C1 segment of cervical spinal cord (tissue), 14 donors: ENCODE measurements at regions not wholly inside any gene's neighbourhood (a gene's known extent, or its start where the extent isn't known, plus 50 kb on each side); places are given as distances from the start of the nearest gene placed in this dataset.
A peak's percentile ranks its signal among the peaks of the same experiment; 100 is the strongest.
"Not testable (repeated sequence)": the region's sequence is repeated elsewhere in the genome, so short reads cannot be mapped to it uniquely, and the experiment has no call there.

ENCODE experiments used
- DNase-seq, 14 donors: peaks; one replicate each; lab custom pipeline; 2025; lab: John Stamatoyannopoulos, UW

DNA sequence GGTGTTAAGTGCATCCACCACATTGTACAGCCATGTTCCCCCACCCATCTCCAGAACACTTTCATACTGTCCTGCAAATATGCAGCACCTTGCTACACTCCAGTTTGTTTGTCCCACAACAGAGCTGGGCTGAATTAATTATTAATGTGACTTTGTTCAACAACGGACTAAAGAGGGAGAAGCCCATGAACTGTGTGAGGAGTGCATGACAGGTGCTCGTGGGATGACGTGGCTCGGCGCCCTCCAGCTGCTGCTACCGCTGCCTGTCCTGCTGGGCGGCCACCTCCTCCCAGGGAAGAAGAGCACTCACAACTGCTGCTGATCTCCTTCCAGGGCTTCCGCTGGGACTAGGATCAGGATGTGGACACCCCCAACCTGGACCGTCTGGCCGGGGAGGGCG, 111.2 kb upstream of the DEFB108B start:
- DNase-seq, result not testable (repeated sequence)

GRCh38 chr11:71723991-71724390, 109.0 kb upstream of the DEFB108B start:
- not testable (repeated sequence) for DNase-seq

DNA sequence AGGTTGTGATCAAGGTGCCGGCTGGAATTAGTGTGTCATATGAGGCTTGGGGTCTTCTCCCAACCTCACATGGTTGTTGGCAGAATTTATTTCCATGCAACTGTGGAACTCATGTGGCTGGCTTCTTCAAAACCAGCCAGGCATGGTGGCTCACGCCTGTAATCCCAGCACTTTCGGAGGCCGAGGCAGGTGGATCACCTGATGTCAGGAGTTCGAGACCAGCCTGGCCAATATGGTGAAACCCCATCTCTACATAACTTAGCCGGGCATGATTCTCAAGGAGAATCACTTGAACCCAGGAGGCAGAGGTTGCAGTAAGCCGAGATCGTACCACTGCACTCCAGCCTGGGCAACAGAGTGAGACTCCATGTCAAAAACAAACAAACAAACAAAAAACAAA, 102.3 kb upstream of the DEFB108B start:
- not testable (repeated sequence) for DNase-seq

DNA sequence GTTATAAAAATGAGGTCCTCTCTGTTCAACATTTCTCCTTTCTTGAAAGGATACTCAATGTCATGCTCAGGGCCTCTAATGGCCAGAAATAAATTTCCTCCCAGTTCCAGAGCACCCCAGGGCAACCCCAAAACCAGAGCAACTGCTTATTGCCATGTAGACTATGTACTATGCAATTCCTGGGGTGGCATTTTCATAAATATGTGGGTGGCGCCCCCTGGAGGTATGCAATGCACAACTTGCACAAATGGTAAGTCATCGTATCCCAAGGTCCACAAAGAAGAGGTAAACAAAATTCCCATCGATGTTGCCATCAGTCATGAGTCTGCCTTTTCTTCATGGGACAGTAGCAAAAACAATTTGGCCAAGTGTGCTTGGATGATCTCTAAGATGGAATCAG, 98.6 kb upstream of the DEFB108B start:
- not testable (repeated sequence) for DNase-seq

DNA sequence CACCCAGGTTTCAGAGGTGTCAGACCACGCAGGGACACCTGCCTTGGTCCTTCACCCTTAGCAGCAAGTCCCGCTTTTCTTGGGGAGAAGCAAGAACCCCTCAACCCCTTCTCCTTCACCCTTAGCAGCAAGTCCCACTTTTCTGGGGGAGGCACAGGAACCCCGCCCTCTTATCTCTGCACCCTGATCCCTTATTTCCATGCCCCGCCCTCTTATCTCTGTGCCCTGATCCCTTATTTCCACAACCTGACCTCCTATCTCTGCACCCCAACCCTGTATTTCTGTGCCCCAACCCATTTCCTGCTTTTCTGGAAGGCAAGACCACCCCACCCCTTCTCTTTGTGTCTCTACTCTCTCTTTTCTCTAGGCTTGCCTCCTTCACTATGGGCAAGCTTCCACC, 94.7 kb upstream of the DEFB108B start:
- not testable (repeated sequence) for DNase-seq

GRCh38 chr11:71743385-71743784, 89.6 kb upstream of the DEFB108B start:
- not testable (repeated sequence) for DNase-seq

DNA sequence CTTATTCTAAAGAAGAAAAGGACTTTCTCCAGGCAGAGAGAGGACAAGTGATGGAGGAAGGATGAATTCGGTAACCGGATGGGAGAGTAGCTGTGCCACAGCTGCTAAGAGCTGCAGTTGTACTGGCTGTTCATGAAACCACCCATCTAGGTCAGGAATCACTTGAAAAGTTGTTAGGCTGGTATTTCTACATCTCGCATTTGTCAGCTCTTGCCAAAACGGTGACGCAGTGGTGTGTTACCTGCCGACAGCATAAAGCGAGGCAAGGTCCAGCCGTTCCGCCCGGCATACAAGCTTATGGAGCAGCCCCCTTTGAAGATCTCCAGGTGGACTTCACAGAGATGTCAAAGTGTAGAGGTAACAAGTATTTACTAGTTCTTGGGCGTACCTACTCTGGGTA, 87.3 kb upstream of the DEFB108B start:
- DNase-seq, result not testable (repeated sequence)

DNA sequence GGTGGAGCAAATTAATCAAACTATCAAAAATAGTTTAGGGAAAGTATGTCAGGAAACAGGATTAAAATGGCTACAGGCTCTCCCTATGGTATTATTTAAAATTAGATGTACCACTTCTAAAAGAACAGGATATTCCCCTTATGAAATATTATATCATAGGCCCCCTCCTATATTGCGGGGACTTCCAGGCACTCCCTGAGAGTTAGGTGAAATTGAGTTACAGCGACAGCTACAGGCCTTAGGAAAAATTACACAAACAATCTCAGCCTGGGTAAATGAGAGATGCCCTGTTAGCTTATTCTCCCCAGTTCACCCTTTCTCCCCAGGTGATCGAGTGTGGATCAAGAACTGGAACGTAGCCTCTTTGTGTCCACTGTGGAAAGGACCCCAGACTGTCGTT, 86.7 kb upstream of the DEFB108B start:
- DNase-seq, result not testable (repeated sequence)

DNA sequence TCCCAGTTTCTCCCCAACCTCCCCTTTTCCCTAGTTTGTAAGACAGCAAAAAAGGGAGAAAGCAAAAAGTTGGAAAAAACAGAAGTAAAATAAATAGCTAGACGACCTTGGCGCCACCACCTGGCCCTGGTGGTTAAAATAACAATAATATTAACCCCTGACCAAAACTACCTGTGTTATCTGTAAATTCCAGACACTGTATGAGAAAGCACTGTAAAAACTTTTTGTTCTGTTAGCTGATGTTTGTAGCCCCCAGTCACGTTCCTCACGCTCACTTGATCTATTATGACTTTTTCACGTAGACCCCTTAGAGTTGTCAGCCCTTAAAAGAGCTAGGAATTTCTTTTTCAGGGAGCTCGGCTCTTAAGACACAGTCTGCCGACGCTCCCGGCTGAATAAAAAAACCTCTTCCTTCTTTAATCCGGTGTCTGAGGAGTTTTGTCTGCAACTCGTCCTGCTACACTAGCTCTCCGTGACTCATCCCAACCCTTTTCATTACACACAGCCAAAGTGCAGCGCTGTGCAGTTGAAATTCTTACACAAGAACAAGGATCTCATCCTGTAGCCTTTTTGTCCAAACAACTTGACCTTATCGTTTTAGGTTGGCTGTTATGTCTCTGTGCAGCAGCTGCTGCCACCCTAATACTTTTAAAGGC, 83.9 kb upstream of the DEFB108B start:
- not testable (repeated sequence) for DNase-seq

GRCh38 chr11:71750908-71751307, 82.1 kb upstream of the DEFB108B start:
- DNase-seq, result not testable (repeated sequence)

DNA sequence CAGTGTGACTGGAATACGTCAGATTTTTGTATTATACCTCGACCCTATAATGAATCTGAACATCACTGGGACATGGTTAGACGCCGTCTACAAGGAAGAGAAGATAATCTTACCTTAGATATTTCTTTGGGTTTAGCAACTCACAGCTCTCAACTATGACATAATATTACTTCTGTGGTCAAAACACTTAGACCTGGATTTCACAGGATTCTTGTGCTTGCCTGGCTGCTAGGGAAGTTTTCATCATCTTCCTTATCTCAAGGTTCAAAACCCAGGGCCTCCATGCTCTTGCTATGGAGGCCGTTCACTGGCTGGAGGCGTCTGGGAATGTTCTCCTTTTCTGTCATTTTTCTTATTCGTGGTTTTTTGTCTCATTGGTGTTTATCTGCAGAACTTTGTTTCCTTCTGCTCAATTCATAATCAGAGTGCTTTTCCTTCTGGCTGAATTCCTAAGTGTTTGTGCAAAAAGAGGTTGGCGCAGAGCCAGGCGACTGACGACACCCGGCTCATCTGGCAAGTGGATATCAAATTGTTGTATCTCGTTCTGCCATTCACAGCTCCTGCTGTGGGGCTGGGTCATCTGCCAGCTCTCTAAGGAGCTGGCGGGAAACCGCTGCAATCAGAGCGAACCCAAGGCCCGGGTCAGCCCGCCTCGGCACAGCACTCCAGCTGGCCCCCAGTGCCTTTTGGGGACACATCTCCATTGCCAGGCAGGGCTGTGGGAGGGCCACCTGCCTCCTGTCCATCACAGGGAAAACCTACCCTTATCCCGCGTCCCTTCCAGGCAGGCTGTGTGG, 68.1 kb upstream of the DEFB108B start:
- peak in 1 of 14 donors; percentile 27 for DNase-seq

DNA sequence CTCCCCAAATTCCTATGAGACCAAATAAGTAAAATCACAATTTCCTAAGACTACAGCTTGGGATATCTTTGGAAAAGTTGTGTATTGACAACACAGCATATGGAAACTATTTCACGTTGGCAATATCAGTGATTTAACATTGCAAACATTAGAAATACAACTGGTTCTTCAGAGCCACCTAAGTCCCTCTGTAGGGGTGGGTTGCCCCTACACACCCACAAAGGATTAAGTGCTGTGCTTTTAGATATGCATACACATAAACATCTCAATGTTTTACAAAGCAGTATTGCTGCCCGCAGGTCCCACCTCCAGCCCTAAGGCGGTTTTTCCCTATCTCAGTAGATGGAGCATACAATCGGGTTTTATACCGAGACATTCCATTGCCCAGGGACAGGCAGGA, 66.0 kb upstream of the DEFB108B start:
- DNase-seq, result not testable (repeated sequence)

DNA sequence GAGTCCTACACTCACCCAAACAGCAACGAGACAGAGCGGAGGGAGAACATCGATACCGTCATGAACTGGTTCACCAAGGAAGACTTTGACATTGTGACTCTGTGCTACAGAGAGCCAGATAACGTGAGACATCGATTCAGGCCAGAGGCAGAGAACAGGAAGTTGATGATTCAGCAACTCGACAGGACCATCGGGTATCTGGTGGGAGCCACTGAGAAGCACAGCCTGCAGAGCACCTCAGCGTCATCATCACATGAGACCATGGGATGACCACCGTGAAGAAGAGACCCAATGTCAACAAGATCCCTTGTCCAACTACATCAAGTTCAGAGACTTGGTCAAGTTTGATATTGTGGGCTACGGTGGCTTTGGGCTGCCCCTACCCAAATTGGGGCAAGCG, 60.8 kb upstream of the DEFB108B start:
- not testable (repeated sequence) for DNase-seq

GRCh38 chr11:71774603-71775222, 58.3 kb upstream of the DEFB108B start:
- no peak for DNase-seq

GRCh38 chr11:71780116-71780515, 52.9 kb upstream of the DEFB108B start:
- DNase-seq, result not testable (repeated sequence)

DNA sequence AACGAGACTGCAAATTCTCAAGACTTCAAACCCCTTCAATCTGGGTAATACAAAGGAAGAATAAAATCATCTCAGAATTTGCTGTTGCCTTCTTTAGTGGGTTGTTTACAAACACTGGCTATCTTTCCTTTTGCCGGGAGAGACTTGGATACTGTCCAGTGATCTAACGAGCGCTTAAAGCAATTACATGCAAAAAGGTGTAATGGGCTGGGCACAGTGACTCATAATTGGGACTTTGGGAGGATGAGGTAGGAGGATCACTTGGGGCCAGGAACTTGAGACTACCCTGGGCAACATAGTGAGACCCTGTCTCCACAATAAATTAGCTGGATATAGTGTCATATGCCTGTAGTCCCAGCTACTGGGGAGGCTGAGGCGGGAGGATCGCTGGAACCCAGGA, 52.2 kb upstream of the DEFB108B start:
- DNase-seq, result not testable (repeated sequence)

- not testable (repeated sequence) for DNase-seq
These were observed 51.5 kb upstream of the DEFB108B start for GRCh38 chr11:71781491-71781890.

GRCh38 chr11:71782229-71782861, 50.7 kb upstream of the DEFB108B start:
- not testable (repeated sequence) for DNase-seq

GRCh38 chr11:71783191-71783590, 49.8 kb upstream of the DEFB108B start:
- DNase-seq, result not testable (repeated sequence)
